GM12878 (cell line): ENCODE measurements at regions not wholly inside any gene's neighbourhood (a gene's known extent, or its start where the extent isn't known, plus 50 kb on each side); places are given as distances from the start of the nearest gene placed in this dataset.

ENCODE experiments used
- BCLAF1 ChIP-seq: fragments of 450-650 bp; IDR thresholded peaks from 2 replicates; pipeline ENCODE4 v1.6.1; 2017; ENCODE audit warnings: antibody characterized with exemption, mild to moderate bottlenecking, moderate library complexity
- CREB1 ChIP-seq: IDR thresholded peaks from 2 replicates; pipeline ENCODE4 v1.6.1; 2012; ENCODE audit warnings: low read depth, mild to moderate bottlenecking, inconsistent platforms
- CTCF ChIP-seq, 3 experiments: IDR thresholded peaks in 2 of 3; conservative IDR thresholded peaks in 1 of 3; 2 replicates each; pipeline ENCODE4 v1.5.1; 2011; ENCODE audit warnings: low read depth in 3 of 3, low read length in 3 of 3, mild to moderate bottlenecking in 3 of 3, control low read depth in 2 of 3, moderate library complexity in 2 of 3, inconsistent platforms in 1 of 3, mixed read lengths in 1 of 3; ENCODE audit not compliant: control insufficient read depth in 2 of 3, insufficient read depth in 1 of 3; ENCODE audit errors: extremely low read depth in 1 of 3
- E4F1 ChIP-seq: fragments of 450-650 bp; IDR thresholded peaks from 2 replicates; pipeline ENCODE4 v1.6.1; 2018; ENCODE audit warnings: borderline replicate concordance, mild to moderate bottlenecking; ENCODE audit not compliant: partially characterized antibody
- ESRRA ChIP-seq: IDR thresholded peaks from 2 replicates; pipeline ENCODE4 v1.6.1; 2012; ENCODE audit warnings: mild to moderate bottlenecking, low read length, improper control_type of control experiment
- MAX ChIP-seq: IDR thresholded peaks from 2 replicates; pipeline ENCODE4 v1.6.1; 2012; ENCODE audit warnings: low read depth, low read length, improper control_type of control experiment
- MXI1 ChIP-seq: fragments of 150-350 bp; IDR thresholded peaks from 2 replicates; pipeline ENCODE4 v1.6.1; 2011; ENCODE audit warnings: low read depth, mild to moderate bottlenecking, inconsistent platforms, low read length, improper control_type of control experiment
- POLR2A ChIP-seq: IDR thresholded peaks from 2 replicates; pipeline ENCODE4 v1.6.1; 2011; ENCODE audit warnings: low read depth, mild to moderate bottlenecking, low read length
- POLR2AphosphoS5 ChIP-seq: IDR thresholded peaks from 2 replicates; pipeline ENCODE4 v1.6.1; 2011; ENCODE audit warnings: mild to moderate bottlenecking, low read length, inconsistent platforms
- RAD51 ChIP-seq: fragments of 450-650 bp; IDR thresholded peaks from 2 replicates; pipeline ENCODE4 v1.6.1; 2016; ENCODE audit warnings: moderate library complexity, mild to moderate bottlenecking, inconsistent platforms
- SIN3A ChIP-seq: IDR thresholded peaks from 2 replicates; pipeline ENCODE4 v1.6.1; 2012; ENCODE audit warnings: low read depth, low read length, improper control_type of control experiment
- ZBTB4 ChIP-seq: fragments of 450-650 bp; formaldehyde crosslinking; IDR thresholded peaks from 2 replicates; pipeline ENCODE4 v1.4.0; 2022; ENCODE audit warnings: mild to moderate bottlenecking, moderate library complexity
- ZNF274 ChIP-seq: IDR thresholded peaks from one replicate; pipeline ENCODE4 v1.8.0; 2011; ENCODE audit not compliant: insufficient read length, insufficient read depth

- TF ChIP-seq CTCF (IDR thresholded peaks at IDR 0.05 in 2 of 3, conservative IDR thresholded peaks at IDR 0.05 in 1 of 3; ENCODE audit: control insufficient read depth in 2 of 3, extremely low read depth in 1 of 3, insufficient read depth in 1 of 3, low read depth in 3 of 3, low read length in 3 of 3) (no peak), ZNF274 (no peak), MAX (no peak), ESRRA (no peak), SIN3A (no peak), ZBTB4 (CRISPR knock-in tag) (no peak), CREB1 (no peak), POLR2AphosphoS5 (no peak), POLR2A (no peak), BCLAF1 (no peak), MXI1 (no peak), E4F1 (no peak), RAD51 (no peak)
Measured at GRCh38 chr1:215022741-215023141, 59.8 kb upstream of the KCNK2 start.
